ENCODE measurements at regions not wholly inside any gene's neighbourhood (a gene's known extent, or its start where the extent isn't known, plus 50 kb on each side); places are given as distances from the start of the nearest gene placed in this dataset.

GRCh38 chr21:41024341-41024740 is 143.6 kb upstream of the BACE2 start:
- ChIA-PET POLR2A (no interaction called here), CTCF (no interaction called here)
- no peaks in the 10 kb centered on the region for H3K4me1 Mint-ChIP-seq (ENCODE audit: low read depth)
- no peaks in the 10 kb centered on the region for H3K36me3 Mint-ChIP-seq (ENCODE audit: low read depth)
- DNase-seq (no peak), ATAC-seq (no peak)
- H3K27ac Mint-ChIP-seq = no peak overlapping the region
- H3K4me3 Mint-ChIP-seq = no peak overlapping the region
- H3K27me3 Mint-ChIP-seq (ENCODE audit: low read depth) = no peaks in the 10 kb centered on the region
- no peaks in the 10 kb centered on the region for H3K9me3 Mint-ChIP-seq (ENCODE audit: insufficient read depth)

- H3K36me3 Mint-ChIP-seq (ENCODE audit: low read depth) = no peaks in the 10 kb centered on the region
- no peaks in the 10 kb centered on the region for H3K9me3 Mint-ChIP-seq (ENCODE audit: insufficient read depth)
- POLR2A ChIA-PET = no interaction called here
- no peak overlapping the region for H3K27ac Mint-ChIP-seq
- no peaks in the 10 kb centered on the region for H3K4me1 Mint-ChIP-seq (ENCODE audit: low read depth)
- CTCF ChIA-PET = no interaction called here
- no peak overlapping the region for H3K4me3 Mint-ChIP-seq
- H3K27me3 Mint-ChIP-seq (ENCODE audit: low read depth) = no peaks in the 10 kb centered on the region
- ATAC-seq = no peak
- DNase-seq = no peak
These were observed 143.2 kb upstream of the BACE2 start for GRCh38 chr21:41024746-41025254.

GRCh38 chr21:41029571-41029970 is 138.4 kb upstream of the BACE2 start:
- POLR2A ChIA-PET = no interaction called here
- H3K4me1 Mint-ChIP-seq (ENCODE audit: low read depth) = no peaks in the 10 kb centered on the region
- no peaks in the 10 kb centered on the region for H3K9me3 Mint-ChIP-seq (ENCODE audit: insufficient read depth)
- peaks cover 7% of the 10 kb centered on the region for H3K27me3 Mint-ChIP-seq (ENCODE audit: low read depth)
- DNase-seq = no peak
- H3K4me3 Mint-ChIP-seq = no peak overlapping the region
- no peak overlapping the region for H3K27ac Mint-ChIP-seq
- CTCF ChIA-PET = interaction anchor here (1.1 kb wide), 1 partner anchor 18 kb away, joined by 3 read pairs; no protein-coding TSS in a partner anchor
- ATAC-seq = no peak
- no peaks in the 10 kb centered on the region for H3K36me3 Mint-ChIP-seq (ENCODE audit: low read depth)

GRCh38 chr21:41031701-41032220 is 136.2 kb upstream of the BACE2 start:
- Mint-ChIP-seq H3K4me1 (ENCODE audit: low read depth) (no peaks in the 10 kb centered on the region), H3K36me3 (ENCODE audit: low read depth) (no peaks in the 10 kb centered on the region), H3K27ac (no peak overlapping the region), H3K27me3 (ENCODE audit: low read depth) (peaks cover 7% of the 10 kb centered on the region), H3K9me3 (ENCODE audit: insufficient read depth) (no peaks in the 10 kb centered on the region), H3K4me3 (no peak overlapping the region)
- CTCF ChIA-PET = no interaction called here
- POLR2A ChIA-PET = no interaction called here
- DNase-seq (no peak), ATAC-seq (no peak)

GRCh38 chr21:41032541-41032940 is 135.4 kb upstream of the BACE2 start:
- ATAC-seq = no peak
- H3K27ac Mint-ChIP-seq = no peak overlapping the region
- ChIA-PET POLR2A (no interaction called here), CTCF (no interaction called here)
- H3K9me3 Mint-ChIP-seq (ENCODE audit: insufficient read depth) = no peaks in the 10 kb centered on the region
- no peak overlapping the region for H3K4me3 Mint-ChIP-seq
- no peaks in the 10 kb centered on the region for H3K36me3 Mint-ChIP-seq (ENCODE audit: low read depth)
- H3K27me3 Mint-ChIP-seq (ENCODE audit: low read depth) = peaks cover 7% of the 10 kb centered on the region
- no peaks in the 10 kb centered on the region for H3K4me1 Mint-ChIP-seq (ENCODE audit: low read depth)
- DNase-seq = no peak

GRCh38 chr21:41037212-41037611 is 130.7 kb upstream of the BACE2 start:
- H3K27me3 Mint-ChIP-seq (ENCODE audit: low read depth) = no peaks in the 10 kb centered on the region
- ATAC-seq (no peak), DNase-seq (no peak)
- H3K4me3 Mint-ChIP-seq = no peak overlapping the region
- no peaks in the 10 kb centered on the region for H3K4me1 Mint-ChIP-seq (ENCODE audit: low read depth)
- CTCF ChIA-PET = no interaction called here
- no peaks in the 10 kb centered on the region for H3K9me3 Mint-ChIP-seq (ENCODE audit: insufficient read depth)
- POLR2A ChIA-PET = no interaction called here
- no peak overlapping the region for H3K27ac Mint-ChIP-seq
- no peaks in the 10 kb centered on the region for H3K36me3 Mint-ChIP-seq (ENCODE audit: low read depth)

GRCh38 chr21:41037936-41038335 is 130.0 kb upstream of the BACE2 start:
- Mint-ChIP-seq H3K4me3 (no peak overlapping the region), H3K27ac (no peak overlapping the region), H3K4me1 (ENCODE audit: low read depth) (no peaks in the 10 kb centered on the region), H3K9me3 (ENCODE audit: insufficient read depth) (no peaks in the 10 kb centered on the region), H3K36me3 (ENCODE audit: low read depth) (no peaks in the 10 kb centered on the region), H3K27me3 (ENCODE audit: low read depth) (no peaks in the 10 kb centered on the region)
- CTCF ChIA-PET = no interaction called here
- POLR2A ChIA-PET = no interaction called here
- DNase-seq (no peak), ATAC-seq (no peak)

GRCh38 chr21:41043014-41043413 is 124.9 kb upstream of the BACE2 start:
- no peak overlapping the region for H3K27ac Mint-ChIP-seq
- no peaks in the 10 kb centered on the region for H3K9me3 Mint-ChIP-seq (ENCODE audit: insufficient read depth)
- no peaks in the 10 kb centered on the region for H3K27me3 Mint-ChIP-seq (ENCODE audit: low read depth)
- no peak for ATAC-seq
- H3K36me3 Mint-ChIP-seq (ENCODE audit: low read depth) = no peaks in the 10 kb centered on the region
- ChIA-PET POLR2A (no interaction called here), CTCF (interaction anchor here (3.0 kb wide), 1 partner anchor 26 kb away, joined by 9 read pairs; no protein-coding TSS in a partner anchor)
- no peak for DNase-seq
- H3K4me3 Mint-ChIP-seq = no peak overlapping the region
- no peaks in the 10 kb centered on the region for H3K4me1 Mint-ChIP-seq (ENCODE audit: low read depth)

- no peak for ATAC-seq
- CTCF ChIA-PET = no interaction called here
These were observed 122.3 kb upstream of the BACE2 start for GRCh38 chr21:41045534-41046268.

GRCh38 chr21:41048145-41048544 is 119.8 kb upstream of the BACE2 start:
- H3K4me3 Mint-ChIP-seq = no peak overlapping the region
- H3K27me3 Mint-ChIP-seq (ENCODE audit: low read depth) = no peaks in the 10 kb centered on the region
- ChIA-PET CTCF (interaction anchor here (1.5 kb wide), 1 partner anchor 18 kb away, joined by 3 read pairs; no protein-coding TSS in a partner anchor), POLR2A (no interaction called here)
- H3K27ac Mint-ChIP-seq = no peak overlapping the region
- ATAC-seq = no peak
- H3K4me1 Mint-ChIP-seq (ENCODE audit: low read depth) = no peaks in the 10 kb centered on the region
- DNase-seq = no peak
- H3K36me3 Mint-ChIP-seq (ENCODE audit: low read depth) = no peaks in the 10 kb centered on the region
- H3K9me3 Mint-ChIP-seq (ENCODE audit: insufficient read depth) = no peaks in the 10 kb centered on the region

More at GRCh38 chr21:41045534-41046268, 122.3 kb upstream of the BACE2 start:
- Mint-ChIP-seq H3K36me3 (ENCODE audit: low read depth) (no peaks in the 10 kb centered on the region), H3K9me3 (ENCODE audit: insufficient read depth) (no peaks in the 10 kb centered on the region), H3K27me3 (ENCODE audit: low read depth) (no peaks in the 10 kb centered on the region), H3K4me1 (ENCODE audit: low read depth) (no peaks in the 10 kb centered on the region), H3K27ac (no peak overlapping the region), H3K4me3 (no peak overlapping the region)
- DNase-seq = no peak
- POLR2A ChIA-PET = no interaction called here

GRCh38 chr21:41048623-41049022 is 119.3 kb upstream of the BACE2 start:
- no peaks in the 10 kb centered on the region for H3K4me1 Mint-ChIP-seq (ENCODE audit: low read depth)
- POLR2A ChIA-PET = no interaction called here
- no peaks in the 10 kb centered on the region for H3K36me3 Mint-ChIP-seq (ENCODE audit: low read depth)
- H3K4me3 Mint-ChIP-seq = no peak overlapping the region
- H3K27me3 Mint-ChIP-seq (ENCODE audit: low read depth) = no peaks in the 10 kb centered on the region
- no peak overlapping the region for H3K27ac Mint-ChIP-seq
- CTCF ChIA-PET = interaction anchor here (1.5 kb wide), 1 partner anchor 19 kb away, joined by 3 read pairs; no protein-coding TSS in a partner anchor
- no peaks in the 10 kb centered on the region for H3K9me3 Mint-ChIP-seq (ENCODE audit: insufficient read depth)
- ATAC-seq (no peak), DNase-seq (no peak)

- no peaks in the 10 kb centered on the region for H3K4me1 Mint-ChIP-seq (ENCODE audit: low read depth)
- H3K4me3 Mint-ChIP-seq = no peak overlapping the region
- CTCF ChIA-PET = no interaction called here
- POLR2A ChIA-PET = no interaction called here
- no peaks in the 10 kb centered on the region for H3K9me3 Mint-ChIP-seq (ENCODE audit: insufficient read depth)
- H3K27me3 Mint-ChIP-seq (ENCODE audit: low read depth) = no peaks in the 10 kb centered on the region
- no peak overlapping the region for H3K27ac Mint-ChIP-seq
- ATAC-seq = no peak
- DNase-seq = no peak
- H3K36me3 Mint-ChIP-seq (ENCODE audit: low read depth) = no peaks in the 10 kb centered on the region
These were observed 115.0 kb upstream of the BACE2 start for GRCh38 chr21:41052820-41053555.
